ENCODE measurements at regions not wholly inside any gene's neighbourhood (a gene's known extent, or its start where the extent isn't known, plus 50 kb on each side); places are given as distances from the start of the nearest gene placed in this dataset.

GRCh38 chr16:64453646-64454045, 668.2 kb downstream of the CDH11 start:
- TF ChIP-seq CTCF (IDR thresholded peaks at IDR 0.05) (no peak), POLR2A (IDR thresholded peaks at IDR 0.05) (no peak)
- intact Hi-C loops (cut with DNase I; ENCODE audit: low total_unique reads): no loop called here
- Histone ChIP-seq H3K27me3 (no peaks in the 10 kb centered on the region), H3K27ac (no peak overlapping the region), H3K36me3 (ENCODE audit: low read depth, missing control alignments) (no peaks in the 10 kb centered on the region), H3K4me3 (no peak overlapping the region), H3K4me1 (no peaks in the 10 kb centered on the region), H3K9me3 (no peaks in the 10 kb centered on the region)
- no peak for DNase-seq
- 56 to 73% methylated on average over 2 of the region's 2 CpGs for WGBS, 2 donors

DNA sequence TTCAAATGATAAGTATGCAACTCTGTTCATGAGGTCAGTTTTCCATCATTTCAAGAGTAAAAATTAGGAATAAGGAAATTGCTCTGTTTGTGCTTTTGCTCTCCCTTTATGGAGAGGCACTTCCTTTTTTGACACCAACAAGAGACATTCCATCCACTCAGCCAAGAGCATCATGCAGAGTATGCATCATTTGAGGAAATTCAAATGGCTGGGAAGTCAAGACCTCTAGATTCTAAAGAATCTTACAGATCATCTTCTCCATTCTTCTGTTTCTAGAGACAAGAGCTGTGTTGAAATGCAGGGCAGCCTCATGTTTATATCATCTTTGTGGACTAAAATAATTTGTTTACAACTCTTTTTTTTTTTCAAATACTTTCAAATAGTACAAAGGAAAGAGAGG, 669.4 kb downstream of the CDH11 start:
- Histone ChIP-seq H3K27ac (no peak overlapping the region), H3K4me3 (no peak overlapping the region), H3K36me3 (ENCODE audit: low read depth, missing control alignments) (no peaks in the 10 kb centered on the region), H3K27me3 (no peaks in the 10 kb centered on the region), H3K9me3 (no peaks in the 10 kb centered on the region), H3K4me1 (no peaks in the 10 kb centered on the region)
- TF ChIP-seq POLR2A (IDR thresholded peaks at IDR 0.05) (no peak), CTCF (IDR thresholded peaks at IDR 0.05) (no peak)
- intact Hi-C loops (cut with DNase I; ENCODE audit: low total_unique reads): no loop called here
- DNase-seq: no peak

- H3K27me3 ChIP-seq: no peaks in the 10 kb centered on the region
- TF ChIP-seq POLR2A (IDR thresholded peaks at IDR 0.05) (no peak), CTCF (IDR thresholded peaks at IDR 0.05) (no peak)
- no peaks in the 10 kb centered on the region for H3K4me1 ChIP-seq
- no peak overlapping the region for H3K27ac ChIP-seq
- H3K36me3 ChIP-seq (ENCODE audit: low read depth, missing control alignments): no peaks in the 10 kb centered on the region
- WGBS, 2 donors: 75 to 77% methylated on average over 4 of the region's 4 CpGs
- no peak for DNase-seq
- intact Hi-C loops (cut with DNase I; ENCODE audit: low total_unique reads): no loop called here
- no peaks in the 10 kb centered on the region for H3K9me3 ChIP-seq
- H3K4me3 ChIP-seq: no peak overlapping the region
Measured at GRCh38 chr16:64450177-64450576, 671.7 kb downstream of the CDH11 start.

DNA sequence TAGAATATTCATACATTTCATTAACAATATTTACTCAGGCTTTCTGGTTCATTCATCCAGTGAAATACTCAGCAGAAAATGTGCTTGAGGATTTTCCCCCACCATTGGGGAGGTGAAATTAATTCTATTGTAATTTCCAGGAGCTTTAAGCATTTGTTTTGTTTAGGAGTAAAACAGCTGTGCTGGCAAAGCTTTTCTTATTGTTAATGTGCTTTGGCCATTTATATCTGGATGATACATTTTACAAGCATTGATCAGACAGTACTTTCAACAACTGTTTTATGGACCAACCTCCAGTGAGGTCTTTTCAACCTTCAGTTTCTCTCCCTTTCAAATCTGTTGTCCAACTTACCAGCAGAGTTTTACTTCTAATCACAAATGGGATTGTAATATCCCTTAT, 672.4 kb downstream of the CDH11 start:
- Histone ChIP-seq H3K27ac (no peak overlapping the region), H3K27me3 (no peaks in the 10 kb centered on the region), H3K4me3 (no peak overlapping the region), H3K36me3 (ENCODE audit: low read depth, missing control alignments) (no peaks in the 10 kb centered on the region), H3K9me3 (no peaks in the 10 kb centered on the region), H3K4me1 (no peaks in the 10 kb centered on the region)
- no peak for DNase-seq
- TF ChIP-seq CTCF (IDR thresholded peaks at IDR 0.05) (no peak), POLR2A (IDR thresholded peaks at IDR 0.05) (no peak)
- intact Hi-C loops (cut with DNase I; ENCODE audit: low total_unique reads): no loop called here

DNA sequence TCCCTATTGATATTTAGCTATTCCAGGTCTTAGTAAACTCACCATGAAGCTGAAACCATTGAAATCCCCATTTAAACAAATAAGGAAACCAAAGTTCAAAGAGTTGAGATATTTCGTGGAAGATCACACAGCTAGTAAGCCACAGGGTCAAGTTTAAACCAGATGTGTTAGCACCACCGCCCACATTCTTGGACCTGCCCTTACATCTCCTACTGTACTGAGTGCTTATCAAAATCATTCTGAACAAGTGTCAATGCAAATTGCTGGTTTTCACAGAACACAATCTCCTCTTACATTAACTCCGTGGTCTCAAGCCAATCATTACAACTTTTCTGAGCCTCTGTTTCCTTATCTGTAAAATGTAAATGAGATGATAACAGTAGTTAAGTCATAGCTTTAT, 676.2 kb downstream of the CDH11 start:
- Histone ChIP-seq H3K4me3 (no peak overlapping the region), H3K27ac (no peak overlapping the region), H3K4me1 (no peaks in the 10 kb centered on the region), H3K36me3 (ENCODE audit: low read depth, missing control alignments) (no peaks in the 10 kb centered on the region), H3K27me3 (no peaks in the 10 kb centered on the region), H3K9me3 (no peaks in the 10 kb centered on the region)
- WGBS, 2 donors: 44 to 63% methylated on average over 3 of the region's 3 CpGs
- DNase-seq: no peak
- TF ChIP-seq CTCF (IDR thresholded peaks at IDR 0.05): no peak
- TF ChIP-seq POLR2A (IDR thresholded peaks at IDR 0.05): no peak
- intact Hi-C loops (cut with DNase I; ENCODE audit: low total_unique reads): no loop called here

Measured in testis (tissue), 2 donors.